GM19035 (cell line): ENCODE measurements at regions not wholly inside any gene's neighbourhood (a gene's known extent, or its start where the extent isn't known, plus 50 kb on each side); places are given as distances from the start of the nearest gene placed in this dataset.

Experiments used
- ATAC-seq: cut with Tn5 transposase; IDR thresholded peaks from one replicate; pipeline ENCODE4 v1.9.1; 2021; ENCODE audit not compliant: unreplicated experiment

DNA sequence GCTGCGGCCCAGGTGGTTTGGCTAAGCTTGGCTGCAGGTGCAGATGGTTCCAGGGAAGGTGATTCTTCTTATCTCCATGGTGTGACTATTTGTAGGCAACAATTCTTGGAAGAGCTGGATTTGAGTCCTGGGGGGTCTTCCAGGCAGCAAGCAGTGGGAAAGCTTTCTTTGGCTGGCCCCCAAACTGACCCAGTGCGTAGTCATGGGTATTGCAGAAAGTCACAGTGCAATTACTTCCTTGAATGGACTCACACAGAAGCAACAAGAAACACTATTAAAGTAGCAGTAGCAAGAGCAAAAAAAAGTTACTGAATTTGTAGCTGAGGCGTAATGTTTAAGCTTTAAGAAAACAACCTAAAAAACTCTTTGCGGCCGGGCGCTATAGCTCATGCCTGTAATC, 293.6 kb upstream of the ATP5MC3 start:
- ATAC-seq = no peak

GRCh38 chr2:175468431-175469098, 287.1 kb upstream of the ATP5MC3 start:
- ATAC-seq = no peak

DNA sequence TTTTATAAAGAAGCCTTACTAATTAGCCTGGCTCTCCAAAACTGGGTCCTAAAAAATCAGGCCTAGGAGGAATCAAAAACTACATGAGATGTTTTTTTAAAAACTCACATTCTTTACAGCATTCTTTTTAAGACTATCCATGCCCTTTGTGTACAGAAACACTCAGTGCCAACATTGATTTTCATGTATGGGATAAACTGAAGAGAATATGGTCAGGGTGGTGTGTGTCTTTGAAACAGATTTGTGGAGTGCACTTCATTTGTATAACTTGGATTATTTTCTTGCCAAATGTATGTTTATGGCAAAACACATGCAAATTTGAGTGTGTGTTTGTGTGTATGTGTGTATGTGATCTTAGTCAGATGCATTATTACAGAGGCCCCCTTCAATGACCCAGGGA, 283.6 kb upstream of the ATP5MC3 start:
- no peak for ATAC-seq

DNA sequence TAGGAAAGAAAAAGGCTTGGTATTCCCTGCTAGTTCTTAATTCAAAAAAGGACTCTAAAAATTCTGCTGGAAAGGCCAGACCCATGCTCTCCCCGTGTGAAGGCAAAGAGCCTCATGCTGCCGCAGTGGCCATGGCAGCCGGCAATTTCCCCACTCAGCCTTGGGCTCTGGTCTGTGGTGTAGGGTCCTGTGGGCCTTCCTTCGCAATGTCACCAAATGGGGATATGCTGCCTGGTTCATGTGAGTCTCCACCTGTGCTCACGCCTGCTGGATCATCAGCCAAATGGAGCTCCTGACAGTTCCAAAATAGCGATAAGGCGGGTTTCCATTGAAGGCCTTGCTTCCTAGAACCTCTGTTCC, 282.8 kb upstream of the ATP5MC3 start:
- ATAC-seq = no peak

- ATAC-seq = no peak
Measured at GRCh38 chr2:175463589-175464310, 282.2 kb upstream of the ATP5MC3 start.

DNA sequence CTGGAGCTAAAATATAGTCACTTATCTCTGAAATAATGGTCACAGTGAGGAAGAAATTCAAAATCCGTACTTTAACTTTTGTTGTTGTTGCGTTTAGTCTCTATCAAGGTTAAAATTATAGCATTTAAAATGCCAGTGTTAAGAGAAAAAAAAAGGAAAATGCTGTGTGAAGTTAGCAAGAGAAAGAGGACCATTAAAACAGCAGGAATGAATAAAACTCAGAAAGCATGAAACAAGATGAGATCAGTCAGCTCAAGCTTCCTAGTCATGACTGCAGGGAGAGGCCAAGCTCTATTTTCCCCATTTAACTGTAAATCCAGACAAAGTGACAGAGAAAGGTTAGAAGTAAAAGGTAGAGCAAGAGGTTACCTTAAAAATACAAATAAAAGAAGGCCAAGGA, 281.7 kb upstream of the ATP5MC3 start:
- no peak for ATAC-seq

DNA sequence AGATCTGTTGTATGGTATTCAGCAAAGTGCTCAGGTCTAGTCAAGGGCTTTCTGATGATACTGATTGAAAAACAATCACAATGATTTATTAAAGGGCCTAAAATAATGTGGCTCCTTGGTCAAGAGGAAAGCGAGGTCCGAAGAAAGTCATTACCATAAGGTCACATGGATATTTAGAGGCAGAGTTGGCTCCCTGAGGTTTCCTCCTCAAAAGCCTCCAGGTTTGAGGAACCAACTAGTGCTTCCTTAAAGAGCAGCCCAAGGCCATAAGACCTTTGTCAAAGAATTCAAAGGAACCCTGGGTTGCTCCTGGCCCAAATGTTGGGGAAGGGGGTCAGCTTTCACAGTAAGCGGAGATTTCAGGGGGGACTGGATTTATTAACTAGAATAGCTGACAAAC, 280.7 kb upstream of the ATP5MC3 start:
- ATAC-seq = no peak

DNA sequence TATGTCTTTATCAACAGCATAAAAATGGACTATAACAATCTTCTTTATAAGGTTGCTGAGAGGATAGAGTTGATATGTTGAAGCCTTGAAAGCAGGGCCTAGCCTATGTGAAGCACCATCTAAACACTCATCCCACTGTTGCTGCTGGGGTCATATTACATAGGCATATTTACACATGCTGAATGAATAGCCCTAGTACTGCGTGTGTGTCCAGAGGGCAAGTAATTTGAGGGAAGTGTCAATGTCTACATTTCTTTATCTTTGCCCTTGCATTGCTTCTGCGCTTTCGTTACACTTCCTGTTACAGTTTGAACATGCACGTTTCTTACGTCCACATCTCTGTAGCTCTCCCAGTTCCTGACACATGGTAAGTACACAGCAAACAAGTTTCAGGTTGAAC, 280.3 kb upstream of the ATP5MC3 start:
- ATAC-seq = no peak

GRCh38 chr2:175457895-175458448, 276.5 kb upstream of the ATP5MC3 start:
- ATAC-seq = no peak

- ATAC-seq = no peak
Measured at GRCh38 chr2:175454953-175455389, 273.5 kb upstream of the ATP5MC3 start.

DNA sequence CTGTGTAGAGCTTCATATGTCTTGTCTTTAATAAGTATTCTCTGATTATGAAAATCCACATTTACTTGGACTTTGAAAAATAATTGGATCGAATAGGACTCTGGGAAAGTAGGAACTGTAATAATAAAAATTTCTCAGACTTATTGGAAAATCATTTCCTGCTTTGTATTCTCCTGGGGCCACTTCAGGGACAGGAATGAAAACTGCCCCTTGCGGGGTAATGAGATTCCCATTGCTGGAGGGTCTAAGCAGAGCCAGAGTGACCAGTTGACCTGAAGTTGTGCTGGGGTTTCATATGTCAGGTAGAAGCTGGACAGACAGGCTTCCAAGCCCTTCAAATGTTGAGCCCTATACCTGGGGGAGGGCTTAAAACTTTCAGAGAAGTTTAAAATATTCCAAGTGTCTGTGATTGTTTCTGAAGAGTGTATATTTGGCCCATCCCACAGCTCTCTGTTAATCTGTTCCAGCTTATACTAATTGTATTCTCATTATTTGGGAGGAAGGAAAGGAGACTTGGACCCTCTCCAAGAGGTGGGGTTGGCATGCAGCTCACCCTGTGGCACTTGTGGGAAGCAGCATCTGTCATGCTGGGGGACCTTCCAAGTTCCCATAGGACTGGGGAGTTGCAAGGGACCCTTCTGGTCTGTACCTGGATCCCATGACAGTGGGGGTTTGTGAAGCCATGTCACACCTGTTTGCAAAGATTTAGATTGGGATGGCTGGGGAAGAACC, 268.7 kb upstream of the ATP5MC3 start:
- ATAC-seq = no peak

DNA sequence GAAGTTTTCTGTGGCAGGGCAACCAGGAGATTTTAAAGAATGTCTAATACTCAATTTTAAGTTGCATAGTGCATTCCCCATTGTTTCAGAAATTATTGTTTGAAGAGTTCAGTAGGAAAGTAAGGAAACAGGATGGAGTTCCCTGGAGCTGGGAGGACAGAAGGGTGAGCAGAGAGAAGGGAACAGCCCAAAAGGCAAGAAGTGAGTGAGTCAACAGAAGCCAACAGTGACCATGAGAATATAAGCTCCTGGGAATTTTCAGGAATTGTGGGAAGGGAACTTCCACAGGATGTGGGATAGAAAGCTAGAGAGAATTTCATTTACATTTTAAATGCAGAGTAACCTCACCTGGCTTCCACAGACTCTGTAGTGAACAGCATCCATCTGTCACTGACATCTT, 268.1 kb upstream of the ATP5MC3 start:
- ATAC-seq = no peak

DNA sequence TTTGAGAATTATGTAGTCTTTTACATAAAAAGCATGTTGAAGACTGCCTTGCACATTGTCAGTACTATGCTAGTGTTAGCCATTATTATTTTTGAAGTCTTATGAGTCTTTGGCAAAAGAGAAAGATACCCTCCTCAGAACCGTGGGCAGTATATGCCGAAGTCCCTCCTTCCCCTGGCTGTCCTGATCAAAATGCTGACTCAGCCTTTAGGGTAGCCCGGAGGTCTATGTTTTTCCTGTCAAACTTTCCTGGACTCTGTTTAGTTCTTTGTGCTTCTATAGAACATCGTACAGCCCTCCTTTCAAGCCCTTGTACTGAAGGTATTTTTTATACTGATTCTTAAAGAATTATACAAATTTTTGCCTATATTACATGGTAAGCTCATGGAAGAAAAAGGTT, 264.7 kb upstream of the ATP5MC3 start:
- ATAC-seq = no peak

DNA sequence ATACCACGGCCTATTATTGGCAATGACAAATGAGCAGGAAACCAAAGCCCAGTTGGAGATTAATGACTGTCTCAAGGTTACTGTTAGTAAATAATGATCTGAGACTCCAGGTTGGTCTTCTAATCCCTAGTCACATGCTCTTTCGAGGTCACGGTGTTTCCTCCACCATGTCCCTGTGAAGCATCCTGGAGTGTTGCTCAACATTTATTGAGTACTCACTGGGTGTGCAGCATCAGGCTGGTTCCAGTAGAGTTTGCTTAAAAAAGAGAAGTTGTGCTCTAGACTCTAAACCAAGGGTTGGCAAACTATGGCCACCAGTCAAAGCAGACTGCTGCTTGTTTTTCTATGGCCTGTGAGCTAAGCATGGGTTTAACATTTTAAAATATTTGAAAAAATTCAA, 263.8 kb upstream of the ATP5MC3 start:
- no peak for ATAC-seq

GRCh38 chr2:175442441-175442840, 260.9 kb upstream of the ATP5MC3 start:
- ATAC-seq = no peak

GRCh38 chr2:175441181-175441761, 259.8 kb upstream of the ATP5MC3 start:
- no peak for ATAC-seq

- ATAC-seq = no peak
Measured at GRCh38 chr2:175439416-175439815, 257.9 kb upstream of the ATP5MC3 start.

GRCh38 chr2:175437167-175437566, 255.7 kb upstream of the ATP5MC3 start:
- no peak for ATAC-seq

GRCh38 chr2:175436076-175436475, 254.6 kb upstream of the ATP5MC3 start:
- ATAC-seq = no peak

DNA sequence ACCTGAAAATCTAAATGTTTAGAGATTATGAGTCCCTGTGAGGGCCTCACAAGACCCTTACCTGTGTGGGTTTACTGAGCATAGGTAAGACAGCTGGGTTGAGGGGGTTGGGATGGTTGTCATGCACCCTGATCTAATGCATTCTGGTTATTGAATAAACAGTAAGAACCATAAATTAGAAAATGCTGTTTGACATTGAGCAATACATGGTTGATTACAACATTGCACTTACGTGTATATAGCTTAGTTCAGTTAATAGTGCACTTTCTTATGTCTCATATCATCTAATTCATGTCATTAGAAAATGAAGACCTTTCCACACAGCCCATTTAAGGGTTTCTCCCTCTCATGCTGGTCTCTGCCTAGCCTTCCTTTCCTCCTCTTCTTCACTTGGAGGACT, 253.5 kb upstream of the ATP5MC3 start:
- ATAC-seq = no peak

DNA sequence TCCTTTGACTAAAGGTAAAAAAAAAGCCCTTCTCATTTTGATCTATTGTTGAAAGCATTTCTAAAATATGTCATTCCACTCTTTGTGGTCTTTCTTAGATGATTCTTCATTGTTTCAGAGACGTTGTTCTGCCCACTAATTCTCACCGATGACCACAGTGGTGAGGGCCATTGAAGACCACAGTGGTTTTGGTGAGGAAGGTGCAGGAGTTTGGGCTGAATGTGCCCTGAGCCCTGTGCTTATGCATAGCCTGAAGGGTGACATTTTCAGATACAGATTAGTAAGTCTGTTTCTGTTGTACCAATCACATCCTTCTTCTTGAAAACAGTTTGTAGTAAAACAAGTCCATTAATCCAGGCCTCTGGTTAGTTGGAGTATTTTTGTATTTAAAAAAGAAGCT, 251.3 kb upstream of the ATP5MC3 start:
- ATAC-seq = no peak

DNA sequence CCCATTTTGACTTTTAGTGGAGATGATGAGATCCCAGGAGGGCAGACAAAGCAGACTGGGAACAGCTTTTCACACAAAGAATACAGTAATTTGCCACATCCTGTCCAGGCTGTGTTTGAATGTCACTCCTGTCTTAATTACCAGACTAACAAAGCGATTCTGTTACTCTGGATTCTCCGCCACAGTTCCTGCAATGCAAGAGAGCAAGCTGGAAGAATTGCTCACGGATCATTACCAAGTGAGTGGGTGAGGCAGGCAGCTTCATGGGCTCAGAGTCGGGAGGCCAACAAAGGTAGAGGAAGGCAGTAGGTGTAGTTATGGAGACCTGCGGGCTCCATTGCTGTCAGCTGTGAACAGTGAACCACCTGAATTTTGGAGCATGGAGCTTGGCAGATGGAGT, 250.5 kb upstream of the ATP5MC3 start:
- ATAC-seq = no peak
